ENCODE measurements at regions not wholly inside any gene's neighbourhood (a gene's known extent, or its start where the extent isn't known, plus 50 kb on each side); places are given as distances from the start of the nearest gene placed in this dataset.

GRCh38 chr4:60657807-60658206 lies 542.3 kb upstream of the ADGRL3 start:
- TF ChIP-seq SIN3A (IDR thresholded peaks at IDR 0.05; ENCODE audit: borderline replicate concordance, insufficient read depth, low read length) = no peak
- TF ChIP-seq FOXP2 (optimal IDR thresholded peaks at IDR 0.05; ENCODE audit: borderline replicate concordance, extremely low read depth, extremely low read length, insufficient read depth) = no peak
- TF ChIP-seq REST (IDR thresholded peaks at IDR 0.05; ENCODE audit: insufficient read depth in 1 of 2, low read depth in 2 of 2, low read length in 2 of 2) = no peak
- TF ChIP-seq POLR2AphosphoS5 (IDR thresholded peaks at IDR 0.05; ENCODE audit: low read depth, low read length) = no peak
- no peak for TF ChIP-seq TAF1 (IDR thresholded peaks at IDR 0.05; ENCODE audit: borderline replicate concordance, insufficient read depth, low read length)

- TF ChIP-seq TAF1 (IDR thresholded peaks at IDR 0.05; ENCODE audit: borderline replicate concordance, insufficient read depth, low read length) = no peak
Measured at GRCh38 chr4:60663769-60664168, 536.4 kb upstream of the ADGRL3 start.

DNA sequence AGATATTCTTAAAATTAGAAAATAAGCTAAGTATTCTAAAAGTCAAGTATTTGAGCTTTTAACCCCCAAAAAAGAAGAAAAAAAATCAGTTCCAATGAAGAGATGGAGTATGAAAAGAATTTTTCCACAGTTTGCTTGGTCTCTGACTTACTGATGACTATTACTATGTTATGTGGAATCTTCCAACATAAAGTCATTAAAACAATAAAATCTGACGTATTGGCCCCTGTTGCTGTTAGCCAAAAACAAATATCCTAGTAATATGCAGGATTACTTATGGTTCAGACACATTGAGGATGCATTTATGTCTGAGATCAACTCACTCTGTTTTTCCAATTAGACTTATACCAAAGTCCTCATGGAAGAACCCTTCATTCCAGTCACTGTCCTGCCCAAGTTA lies 517.2 kb upstream of the ADGRL3 start:
- TF ChIP-seq FOXP2 (optimal IDR thresholded peaks at IDR 0.05; ENCODE audit: borderline replicate concordance, extremely low read depth, extremely low read length, insufficient read depth) = no peak
- TF ChIP-seq REST (IDR thresholded peaks at IDR 0.05; ENCODE audit: insufficient read depth in 1 of 2, low read depth in 2 of 2, low read length in 2 of 2) = no peak
- TF ChIP-seq SIN3A (IDR thresholded peaks at IDR 0.05; ENCODE audit: borderline replicate concordance, insufficient read depth, low read length) = no peak
- no peak for TF ChIP-seq TAF1 (IDR thresholded peaks at IDR 0.05; ENCODE audit: borderline replicate concordance, insufficient read depth, low read length)
- no peak for TF ChIP-seq POLR2AphosphoS5 (IDR thresholded peaks at IDR 0.05; ENCODE audit: low read depth, low read length)

DNA sequence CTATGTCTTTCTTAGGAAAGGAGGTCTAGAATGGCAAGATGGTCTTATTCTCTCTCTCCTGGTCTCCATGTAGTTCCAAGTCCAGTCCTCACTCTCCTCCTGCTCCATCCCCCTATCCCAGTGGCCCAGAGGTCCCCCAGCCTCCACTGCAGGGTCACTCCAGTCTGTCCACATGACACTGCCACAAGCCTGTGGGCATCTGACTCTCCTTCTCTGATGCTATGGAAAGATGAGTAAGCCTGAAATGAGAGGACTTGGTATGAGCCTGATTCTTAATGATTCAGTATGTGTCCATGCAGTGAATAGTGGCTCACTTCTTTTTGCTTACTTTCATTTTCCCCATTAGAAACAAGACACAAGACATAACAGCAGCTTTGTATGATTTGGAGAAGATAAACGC lies 516.8 kb upstream of the ADGRL3 start:
- no peak for TF ChIP-seq SIN3A (IDR thresholded peaks at IDR 0.05; ENCODE audit: borderline replicate concordance, insufficient read depth, low read length)
- TF ChIP-seq TAF1 (IDR thresholded peaks at IDR 0.05; ENCODE audit: borderline replicate concordance, insufficient read depth, low read length) = no peak
- TF ChIP-seq REST (IDR thresholded peaks at IDR 0.05; ENCODE audit: insufficient read depth in 1 of 2, low read depth in 2 of 2, low read length in 2 of 2) = no peak
- TF ChIP-seq FOXP2 (optimal IDR thresholded peaks at IDR 0.05; ENCODE audit: borderline replicate concordance, extremely low read depth, extremely low read length, insufficient read depth) = no peak
- no peak for TF ChIP-seq POLR2AphosphoS5 (IDR thresholded peaks at IDR 0.05; ENCODE audit: low read depth, low read length)

DNA sequence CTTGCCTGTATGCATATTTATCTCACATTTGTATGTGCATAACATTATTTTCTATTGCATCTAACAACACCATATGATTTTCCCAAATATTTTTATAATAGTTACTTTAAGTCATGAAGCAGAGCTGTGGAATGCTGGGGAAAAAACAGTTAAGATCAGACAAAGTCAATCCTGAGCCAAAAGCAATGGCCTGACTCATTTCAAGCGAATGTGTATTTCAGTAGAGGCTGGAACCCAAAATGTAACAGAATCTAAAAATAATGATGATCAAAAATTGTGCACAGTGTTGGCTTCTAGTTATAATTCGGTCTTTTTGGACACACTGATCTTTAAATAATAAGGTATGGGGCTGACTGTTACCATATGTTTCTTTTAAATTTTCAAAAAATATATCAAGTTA lies 516.2 kb upstream of the ADGRL3 start:
- TF ChIP-seq SIN3A (IDR thresholded peaks at IDR 0.05; ENCODE audit: borderline replicate concordance, insufficient read depth, low read length) = no peak
- no peak for TF ChIP-seq POLR2AphosphoS5 (IDR thresholded peaks at IDR 0.05; ENCODE audit: low read depth, low read length)
- no peak for TF ChIP-seq TAF1 (IDR thresholded peaks at IDR 0.05; ENCODE audit: borderline replicate concordance, insufficient read depth, low read length)
- no peak for TF ChIP-seq REST (IDR thresholded peaks at IDR 0.05; ENCODE audit: insufficient read depth in 1 of 2, low read depth in 2 of 2, low read length in 2 of 2)
- no peak for TF ChIP-seq FOXP2 (optimal IDR thresholded peaks at IDR 0.05; ENCODE audit: borderline replicate concordance, extremely low read depth, extremely low read length, insufficient read depth)

All from PFSK-1 (cell line).